GM19238 (cell line): ENCODE measurements at regions not wholly inside any gene's neighbourhood (a gene's known extent, or its start where the extent isn't known, plus 50 kb on each side); places are given as distances from the start of the nearest gene placed in this dataset.
"Not testable (repeated sequence)": the region's sequence is repeated elsewhere in the genome, so short reads cannot be mapped to it uniquely, and the experiment has no call there.

Experiments used
- DNase-seq: peaks from one replicate; pipeline ENCODE4 v3.0.0; 2011; ENCODE audit warnings: low spot score; ENCODE audit not compliant: insufficient read length

DNA sequence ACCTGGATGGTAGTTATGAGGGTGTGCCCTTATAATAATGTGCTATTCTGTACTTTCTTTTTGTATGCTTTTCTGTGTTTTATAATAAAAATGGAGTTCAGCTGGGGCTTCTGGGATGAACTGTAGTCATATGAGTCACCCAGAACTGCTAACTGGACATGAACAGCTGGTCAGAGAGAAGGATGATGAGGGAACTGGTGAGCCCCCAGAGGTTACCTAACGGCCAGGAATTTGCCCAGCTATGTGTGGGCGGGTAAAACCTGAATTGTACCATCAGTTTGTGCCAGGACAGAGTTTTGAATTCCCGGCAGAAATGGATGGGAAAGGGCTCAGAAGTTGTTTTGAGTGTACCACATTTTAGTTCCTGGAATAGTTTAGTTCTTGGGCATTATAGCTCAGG is 138.0 kb upstream of the USP9X start:
- DNase-seq = no peak

DNA sequence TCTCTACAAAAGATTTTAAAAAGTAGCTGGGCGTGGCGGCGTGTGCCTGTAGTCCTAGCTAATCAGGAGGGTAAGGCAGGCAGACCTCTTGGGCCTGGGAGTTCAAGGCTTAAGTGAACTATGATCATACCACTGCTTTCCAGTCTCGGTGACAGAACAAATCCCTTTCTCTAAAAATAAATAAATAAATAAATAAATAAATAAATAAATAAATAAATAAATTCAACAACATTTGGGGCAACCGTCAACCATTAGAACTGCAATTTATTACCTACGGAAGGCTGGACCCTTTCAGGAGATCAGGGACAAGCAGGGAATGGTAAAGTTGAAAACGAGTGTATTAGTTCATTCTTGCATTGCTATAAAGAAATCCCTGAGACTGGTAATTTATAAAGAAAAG is 136.2 kb upstream of the USP9X start:
- no peak for DNase-seq

DNA sequence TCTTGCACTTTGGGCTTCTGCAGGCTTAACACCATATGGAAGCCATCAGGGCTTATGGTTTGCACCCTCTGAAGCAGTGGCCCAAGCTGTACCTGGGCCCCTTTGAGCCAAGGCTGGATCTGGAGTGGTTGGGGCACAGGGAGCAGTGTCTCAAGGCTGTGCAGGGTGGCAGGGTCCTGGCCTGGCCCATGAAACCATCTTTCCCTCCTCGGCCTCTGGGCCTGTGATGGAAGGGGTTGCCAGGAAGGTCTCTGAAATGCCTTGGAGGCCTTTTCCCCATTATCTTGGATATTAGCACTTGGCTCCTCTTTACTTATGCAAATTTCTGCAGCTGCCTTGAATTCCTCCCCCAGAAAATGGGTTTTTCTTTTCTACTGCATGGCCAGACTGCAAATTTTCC is 134.7 kb upstream of the USP9X start:
- no peak for DNase-seq

DNA sequence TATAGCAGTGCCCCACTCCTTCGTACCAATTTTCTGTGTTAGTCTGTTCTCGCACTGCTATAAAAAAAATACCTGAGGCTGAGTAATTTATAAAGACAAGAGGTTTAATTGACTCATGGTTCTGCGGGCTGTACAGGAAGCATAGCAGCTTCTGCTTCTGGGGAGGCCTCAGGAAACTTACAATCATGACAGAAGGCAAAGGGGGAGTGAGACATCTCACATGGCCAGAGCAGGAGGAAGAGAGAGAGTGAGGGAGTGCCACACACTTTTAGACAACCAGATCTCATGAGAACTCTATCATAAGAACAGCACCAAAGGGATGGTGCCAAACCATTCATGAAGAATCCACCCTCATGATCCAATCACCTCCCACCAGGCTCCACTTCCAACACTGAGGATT is 133.8 kb upstream of the USP9X start:
- not testable (repeated sequence) for DNase-seq

DNA sequence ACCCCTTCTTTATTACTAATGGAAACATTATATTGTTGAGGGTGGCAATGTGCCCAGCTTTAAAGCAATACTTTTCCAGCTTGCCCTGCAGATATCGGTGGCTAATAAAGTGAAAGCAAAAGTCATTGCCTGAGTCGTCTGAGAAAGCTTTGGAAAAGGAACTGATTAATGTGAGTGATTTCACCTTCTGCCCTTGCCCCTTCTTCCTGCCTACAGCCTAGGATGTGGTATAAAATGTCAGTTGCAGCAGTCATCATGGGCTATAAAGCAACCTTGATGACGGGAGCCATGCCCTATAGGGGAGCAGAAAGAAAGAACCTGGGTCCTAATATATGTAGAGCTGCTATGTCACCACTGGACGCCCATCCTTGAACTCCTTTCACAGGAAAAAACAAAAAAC is 132.4 kb upstream of the USP9X start:
- DNase-seq = no peak

DNA sequence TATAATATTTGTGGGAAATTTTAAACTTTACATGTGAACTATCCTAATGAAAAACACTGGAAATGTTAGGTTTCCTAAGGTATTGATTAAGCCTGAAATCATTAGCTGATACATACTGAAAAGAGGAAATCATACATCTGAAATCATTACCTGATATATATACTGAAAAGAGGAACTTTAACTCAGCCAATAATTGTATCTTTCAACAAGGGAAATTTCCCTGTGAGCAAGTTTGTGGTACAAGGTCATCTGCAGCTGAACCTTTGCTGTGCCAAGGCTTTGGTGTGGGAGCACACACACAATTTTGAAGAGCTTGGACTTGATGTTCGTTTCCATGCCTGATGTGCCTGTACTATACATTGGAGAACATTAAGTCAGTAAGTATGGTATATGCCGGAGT is 131.9 kb upstream of the USP9X start:
- no peak for DNase-seq

DNA sequence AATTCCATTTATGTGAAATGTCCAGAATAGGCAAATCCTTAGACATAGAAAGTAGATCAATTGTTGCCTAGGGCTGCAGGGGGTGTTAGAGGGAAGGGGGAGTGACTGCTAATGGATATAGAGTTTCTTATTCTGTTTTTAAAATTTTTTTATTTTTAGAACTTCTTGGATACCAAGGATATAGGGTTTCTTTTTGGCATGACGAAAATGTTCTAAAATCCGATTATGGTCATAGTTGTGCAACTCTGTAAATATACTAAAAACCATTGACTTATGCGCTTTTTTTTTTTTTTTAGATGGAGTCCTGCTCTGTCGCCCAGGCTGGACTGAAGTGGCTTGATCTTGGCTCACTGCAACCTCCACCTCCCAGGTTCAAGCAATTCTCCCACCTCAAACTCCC is 125.2 kb upstream of the USP9X start:
- DNase-seq = no peak

DNA sequence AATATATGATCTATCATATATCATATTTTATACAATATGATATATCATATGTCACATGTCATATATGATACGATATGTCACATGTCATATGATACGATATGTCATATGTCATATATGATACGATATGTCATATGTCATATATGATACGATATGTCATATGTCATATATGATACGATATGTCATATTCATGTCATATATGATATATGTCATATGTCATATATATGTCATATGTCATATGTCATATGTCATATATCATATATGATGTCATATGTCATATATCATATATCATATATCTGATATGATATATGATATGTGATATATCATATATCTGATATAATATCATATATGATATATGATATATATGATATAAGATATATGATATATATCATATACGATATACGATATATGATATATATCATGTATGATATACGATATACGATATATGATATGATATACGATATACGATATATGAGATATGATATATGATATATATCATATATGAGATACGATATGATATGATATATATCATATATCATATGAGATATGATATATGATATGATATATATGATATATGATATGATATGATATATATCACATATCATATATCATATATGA is 122.3 kb upstream of the USP9X start:
- DNase-seq = no peak

DNA sequence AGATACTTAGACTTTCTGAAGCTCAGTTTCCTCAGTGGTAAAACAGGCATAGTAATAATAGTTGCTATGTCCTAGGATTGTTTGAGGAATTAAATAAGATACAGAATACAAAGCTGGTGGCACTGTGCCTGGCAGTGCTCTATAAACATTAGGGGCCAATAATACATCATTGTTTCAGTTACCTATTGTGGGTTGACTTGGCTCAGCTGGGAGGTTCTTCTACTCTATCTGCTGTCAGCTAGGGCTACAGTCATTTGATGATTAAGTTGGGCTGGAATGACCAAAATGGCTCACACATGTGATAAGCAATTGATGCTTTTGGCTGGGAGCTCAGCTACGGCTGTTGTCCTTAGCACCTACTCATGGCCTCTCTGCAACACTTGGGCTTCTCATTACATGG is 121.2 kb upstream of the USP9X start:
- DNase-seq = no peak

DNA sequence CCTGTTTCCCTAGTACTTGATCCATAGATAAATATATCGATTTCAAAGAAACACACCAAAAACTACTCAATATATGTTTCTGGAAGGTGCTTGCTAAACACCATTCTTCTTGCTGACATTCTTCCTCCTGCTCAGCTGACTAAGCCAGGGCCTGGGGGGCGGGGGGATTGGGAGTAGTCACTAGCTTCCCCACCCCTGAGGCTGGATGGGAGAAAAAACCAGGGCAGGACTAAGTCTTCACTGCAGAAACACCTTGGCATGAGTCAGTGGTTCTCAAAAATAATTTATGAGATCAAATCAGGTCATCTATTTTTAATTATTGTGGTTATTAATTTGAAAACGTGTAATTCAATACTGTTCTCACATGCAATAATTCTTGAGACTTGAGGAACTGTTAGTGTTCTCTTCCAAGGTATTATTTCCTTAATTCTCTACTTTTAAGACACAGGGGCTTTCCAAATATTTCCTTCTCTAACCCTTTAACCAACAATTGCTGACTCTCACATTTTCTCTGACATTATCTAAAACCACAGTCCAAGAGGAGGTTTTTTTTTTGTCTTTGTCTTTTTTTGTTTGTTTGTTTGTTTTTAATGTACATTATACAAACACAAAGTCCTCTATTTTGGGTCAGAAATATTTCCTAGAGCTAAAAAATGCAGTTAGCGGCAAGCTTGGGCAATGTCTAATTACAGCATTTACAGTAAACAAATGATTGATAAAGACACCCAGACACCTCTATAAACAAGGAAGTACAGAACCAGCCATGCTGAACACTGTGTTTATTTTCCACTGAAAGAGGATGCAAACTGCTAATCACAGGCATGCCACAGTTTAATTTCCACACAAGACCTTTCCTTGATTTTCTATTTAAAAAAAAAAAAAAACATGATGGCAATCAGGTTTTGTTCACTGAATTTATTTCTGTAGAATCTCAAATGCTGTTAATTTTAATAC is 120.3 kb upstream of the USP9X start:
- no peak for DNase-seq

DNA sequence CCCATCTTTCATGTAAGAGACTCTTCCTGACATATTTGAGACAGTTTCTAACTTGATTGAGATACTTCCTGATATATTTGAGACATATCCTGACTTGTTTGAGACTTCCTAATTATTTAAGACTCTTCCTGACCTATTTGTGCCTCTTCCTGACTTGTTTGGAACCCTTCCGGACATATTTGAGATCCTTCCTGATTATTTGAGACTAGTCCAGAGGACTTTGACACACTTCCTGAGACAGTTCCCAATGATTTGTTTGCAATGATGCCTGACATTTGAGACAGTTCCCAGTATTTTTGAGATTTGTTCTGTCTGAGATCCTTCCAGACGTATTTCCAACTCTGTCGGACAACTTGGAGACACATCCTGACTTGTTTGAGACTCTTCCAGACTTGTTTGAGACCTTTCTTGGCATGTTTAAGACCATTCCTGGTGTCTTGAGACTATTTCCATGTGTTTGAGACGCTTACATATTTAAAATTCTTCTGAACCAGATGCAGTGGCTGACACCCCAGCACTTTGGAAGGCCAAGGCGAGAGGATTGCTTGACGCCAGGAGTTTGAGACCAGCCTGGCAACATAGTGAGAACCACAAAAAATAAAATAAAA is 118.9 kb upstream of the USP9X start:
- no peak for DNase-seq

DNA sequence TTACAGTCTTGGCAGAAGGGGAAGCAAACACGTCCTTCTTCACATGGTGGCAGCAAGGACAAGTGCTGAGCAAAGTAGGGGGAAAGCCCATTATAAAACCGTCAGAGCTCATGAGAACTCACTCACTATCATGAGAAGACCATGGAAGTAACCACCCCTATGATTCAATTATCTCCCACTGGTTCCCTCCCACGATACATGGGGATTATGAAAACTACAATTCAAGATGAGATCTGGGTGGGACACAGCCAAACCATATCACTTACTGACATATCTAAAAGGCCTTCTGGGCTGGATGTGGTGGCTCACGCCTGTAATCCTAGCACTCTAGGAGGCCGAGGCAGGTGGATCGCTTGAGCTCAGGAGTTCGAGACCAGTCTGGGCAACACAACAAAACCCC is 117.1 kb upstream of the USP9X start:
- no peak for DNase-seq

DNA sequence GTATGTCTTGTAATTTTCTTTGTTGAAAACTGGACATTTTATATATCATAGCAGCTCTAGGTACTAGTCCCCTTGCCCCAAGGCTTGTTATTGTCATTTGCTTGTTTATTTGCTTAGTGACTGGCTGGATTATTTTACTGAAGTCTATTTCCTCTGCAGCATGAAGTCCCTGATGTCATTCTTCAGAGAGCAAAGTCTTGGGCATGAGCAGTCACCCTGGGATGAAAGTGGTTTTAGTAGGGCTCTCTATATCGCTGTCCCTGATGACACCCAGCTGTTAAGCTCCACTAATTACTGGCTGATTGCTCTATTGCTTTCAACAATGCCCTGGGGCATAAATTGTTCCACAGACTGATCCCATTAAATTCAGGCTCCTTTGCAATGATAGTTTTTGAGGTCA is 113.5 kb upstream of the USP9X start:
- no peak for DNase-seq

DNA sequence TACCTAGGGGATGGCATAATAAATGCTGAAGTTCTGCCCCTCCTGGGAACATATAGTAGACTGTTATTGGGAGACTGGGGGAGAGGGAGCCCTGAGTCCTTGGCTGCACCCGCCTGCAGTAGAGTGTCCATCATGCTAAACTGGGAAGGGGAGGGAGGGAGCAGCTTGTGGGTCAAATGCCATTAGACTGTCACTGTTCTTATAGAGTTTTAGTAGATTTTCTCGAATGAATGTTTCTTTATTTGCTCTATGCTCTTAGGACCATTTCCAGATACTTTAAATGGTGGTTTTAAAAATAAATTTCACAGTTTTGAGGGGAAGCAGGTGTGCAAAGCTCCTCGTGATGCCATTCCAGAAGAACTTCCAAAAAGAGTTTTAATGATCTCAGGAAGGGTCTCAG is 111.6 kb upstream of the USP9X start:
- no peak for DNase-seq

DNA sequence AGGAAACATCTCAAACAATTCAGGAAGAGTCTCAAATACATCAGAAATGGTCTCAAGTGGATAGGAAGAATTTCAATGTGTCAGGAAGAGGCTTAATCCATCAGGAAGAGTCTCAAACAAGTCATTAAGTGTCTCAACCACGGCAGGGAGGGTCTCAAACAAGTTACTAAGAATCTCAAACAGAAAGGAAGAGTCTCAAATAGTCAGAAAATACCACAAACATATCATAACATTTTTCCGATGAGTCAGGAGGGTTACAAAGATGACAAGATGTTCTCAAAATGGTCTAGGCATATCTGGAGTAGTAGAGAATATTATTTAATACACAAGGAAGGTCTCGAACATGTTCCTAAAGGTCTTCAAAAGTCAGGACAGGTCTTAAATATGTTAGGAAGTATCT is 109.3 kb upstream of the USP9X start:
- DNase-seq = no peak

DNA sequence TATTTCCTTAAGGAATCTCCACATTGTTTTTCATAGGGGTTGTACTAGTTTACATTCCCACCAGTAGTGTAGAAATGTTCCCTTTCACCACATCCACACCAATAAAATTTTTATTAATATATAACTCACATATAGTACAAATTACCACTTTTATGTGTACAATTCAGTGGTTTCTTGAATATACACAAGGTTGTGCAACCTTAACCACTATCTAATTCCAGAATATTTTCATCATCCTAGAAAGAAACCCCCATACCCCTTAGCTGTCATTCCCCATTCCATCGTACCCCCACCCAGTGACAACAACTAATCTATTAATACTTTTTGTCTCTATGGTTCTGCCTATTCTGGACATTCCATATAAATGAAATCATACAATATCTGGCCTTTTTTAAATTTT is 108.3 kb upstream of the USP9X start:
- no peak for DNase-seq

DNA sequence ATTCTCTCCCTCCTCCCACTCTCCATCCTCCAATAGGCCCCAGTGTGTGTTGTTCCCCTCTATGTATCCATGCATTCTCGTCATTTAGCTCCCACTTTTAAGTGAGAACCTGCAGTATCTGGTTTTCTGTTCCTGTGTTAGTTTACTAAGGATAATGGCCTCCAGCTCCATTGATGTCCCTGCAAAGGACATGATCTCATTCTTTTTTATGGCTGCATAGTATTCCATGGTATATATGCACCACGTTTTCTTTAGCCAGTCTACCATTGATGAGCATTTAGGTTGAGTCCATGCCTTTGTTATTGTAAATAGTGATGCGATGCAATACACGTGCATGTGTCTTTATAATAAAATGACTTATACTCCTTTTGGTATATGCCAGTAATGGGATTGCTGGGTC is 100.3 kb upstream of the USP9X start:
- no peak for DNase-seq

DNA sequence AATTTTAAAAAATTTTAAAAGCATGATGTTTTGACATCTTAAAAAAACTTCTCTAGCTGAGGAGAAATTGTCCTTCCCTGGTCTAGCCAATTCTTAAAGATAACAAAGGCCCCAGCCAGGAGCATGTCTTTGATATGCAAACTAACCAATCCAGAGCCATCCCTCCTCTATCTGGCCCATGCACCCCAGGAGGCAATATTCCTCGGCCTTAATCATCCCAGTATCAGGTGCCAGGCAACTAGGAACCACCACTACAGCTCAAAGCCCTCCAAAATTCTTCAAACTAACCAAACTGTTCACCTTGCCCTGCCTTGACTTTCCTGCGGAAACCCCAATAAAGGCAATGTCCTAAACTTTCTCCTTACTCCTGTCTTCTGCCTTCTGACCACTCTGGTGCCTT is 97.8 kb upstream of the USP9X start:
- DNase-seq = no peak

DNA sequence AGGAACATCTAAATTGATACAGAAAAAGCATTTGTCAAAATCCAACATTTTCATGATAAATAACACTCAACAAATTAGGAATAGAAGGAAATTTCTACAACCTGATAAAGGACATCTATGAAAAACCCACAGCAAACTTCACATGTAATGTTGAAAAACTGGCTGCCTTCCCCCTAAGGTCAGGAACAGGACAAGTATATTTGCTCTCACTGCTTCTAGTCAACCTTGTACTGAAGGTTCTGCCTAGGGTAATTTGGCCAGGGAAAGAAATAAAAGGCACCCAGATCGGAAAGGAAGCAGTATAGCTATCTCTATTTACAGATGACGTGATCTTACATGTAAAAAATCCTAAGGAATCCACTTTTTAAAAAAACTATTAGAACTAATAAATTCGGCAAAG is 97.1 kb upstream of the USP9X start:
- no peak for DNase-seq

DNA sequence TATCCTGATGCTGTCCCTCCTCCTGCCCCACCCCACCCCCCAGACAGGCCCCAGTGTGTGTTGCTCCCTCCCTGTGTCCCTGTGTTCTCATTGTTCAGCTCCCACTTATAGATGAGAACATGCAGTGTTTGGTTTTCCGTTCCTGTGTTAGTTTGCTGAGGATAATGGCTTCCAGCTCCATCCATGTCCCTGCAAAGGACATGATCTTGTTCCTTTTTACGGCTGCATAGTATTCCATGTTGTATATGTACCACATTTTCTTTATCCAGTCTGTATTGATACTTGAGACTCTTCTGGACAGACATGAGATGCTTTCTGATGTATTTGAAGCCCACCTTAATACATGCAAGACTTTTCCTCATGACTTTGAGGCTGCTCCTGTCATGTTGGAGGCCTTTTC is 91.8 kb upstream of the USP9X start:
- not testable (repeated sequence) for DNase-seq

DNA sequence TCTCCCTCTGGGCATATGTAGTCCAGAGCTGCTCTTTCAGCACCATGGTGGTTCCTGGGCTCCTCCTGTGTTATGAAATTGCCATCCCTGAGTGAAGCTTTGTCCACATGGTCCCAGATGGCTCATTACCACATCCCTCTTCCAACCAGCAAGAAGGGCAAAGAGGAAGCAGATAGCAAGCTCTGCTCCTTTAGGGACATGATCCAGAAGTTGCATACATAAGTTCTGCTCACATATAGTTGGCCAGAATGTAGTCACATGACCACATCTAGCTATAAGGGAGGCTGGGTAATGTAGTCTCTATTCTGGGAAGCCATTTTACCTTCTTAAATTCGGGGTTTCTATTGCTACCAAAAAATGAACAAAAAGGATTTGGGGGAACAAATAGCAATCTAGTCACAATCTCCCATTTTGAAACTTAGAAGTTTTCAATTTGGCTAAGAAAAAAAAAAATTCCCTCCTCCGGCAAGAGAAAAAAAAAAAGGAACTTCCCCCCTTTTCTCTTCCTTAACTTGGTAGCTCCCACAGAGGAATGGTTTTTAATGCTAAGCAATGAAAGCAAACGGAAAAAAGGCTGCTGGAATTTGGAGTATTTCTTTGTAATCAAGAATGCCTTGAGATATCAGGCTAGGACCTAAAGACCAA is 88.2 kb upstream of the USP9X start:
- no peak for DNase-seq

DNA sequence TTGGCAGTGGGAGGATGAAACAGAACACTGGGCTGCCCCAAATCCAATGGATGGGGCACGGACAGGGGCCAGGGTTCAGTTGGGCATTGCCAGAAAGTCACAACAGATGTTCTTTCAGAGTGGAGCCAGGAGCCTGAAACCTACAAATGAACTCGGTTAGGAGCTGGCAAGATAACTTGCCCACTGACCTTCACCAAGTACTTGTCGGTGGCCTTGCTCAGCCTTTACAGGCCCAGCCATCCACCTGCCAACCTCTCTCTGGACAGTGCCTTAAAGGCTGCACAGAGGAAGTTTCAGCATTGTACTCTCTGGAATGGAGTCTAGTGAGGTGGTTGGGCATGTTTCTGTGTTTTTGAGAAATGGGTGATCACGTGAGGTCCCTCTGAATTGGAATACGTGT is 87.1 kb upstream of the USP9X start:
- no peak for DNase-seq
